NB4 (cell line): ENCODE measurements at regions not wholly inside any gene's neighbourhood (a gene's known extent, or its start where the extent isn't known, plus 50 kb on each side); places are given as distances from the start of the nearest gene placed in this dataset.

Source experiments
- MYC ChIP-seq: IDR thresholded peaks from 2 replicates; pipeline ENCODE4 v1.6.1; 2011; ENCODE audit warnings: low read depth, low read length
- POLR2A ChIP-seq: IDR thresholded peaks from 2 replicates; pipeline ENCODE4 v1.6.1; 2011; ENCODE audit warnings: mild to moderate bottlenecking; ENCODE audit not compliant: insufficient read length; ENCODE audit errors: extremely low read depth
- TF ChIP-seq, protein P1 (sequence below): IDR thresholded peaks from one replicate; pipeline ENCODE4 v1.5.1; 2012; ENCODE audit warnings: low read depth, low read length
- TF ChIP-seq, protein P2 (sequence below): IDR thresholded peaks from 2 replicates; pipeline ENCODE4 v1.6.1; 2011; ENCODE audit warnings: low read depth, low read length

DNA sequence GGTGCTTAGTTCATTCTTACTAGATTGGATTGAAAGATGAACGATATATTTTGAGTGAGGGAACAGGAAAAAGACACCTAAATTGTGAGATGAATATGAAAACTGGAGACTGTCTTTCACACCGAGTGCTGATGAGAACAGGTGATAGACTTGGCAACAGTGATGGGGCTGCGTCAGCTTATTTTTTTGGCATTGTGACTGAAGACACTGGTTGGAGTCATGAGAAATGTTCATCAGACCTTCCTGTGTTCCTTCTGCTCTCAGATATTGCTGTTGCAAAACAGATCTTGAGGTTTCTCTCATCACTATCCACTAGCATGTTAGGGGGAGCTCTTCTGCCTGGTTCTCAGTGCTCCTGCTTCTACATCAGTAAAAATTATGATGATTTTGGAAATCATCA is 124.2 kb upstream of the KCNIP4 start:
- TF ChIP-seq, protein P1, sequence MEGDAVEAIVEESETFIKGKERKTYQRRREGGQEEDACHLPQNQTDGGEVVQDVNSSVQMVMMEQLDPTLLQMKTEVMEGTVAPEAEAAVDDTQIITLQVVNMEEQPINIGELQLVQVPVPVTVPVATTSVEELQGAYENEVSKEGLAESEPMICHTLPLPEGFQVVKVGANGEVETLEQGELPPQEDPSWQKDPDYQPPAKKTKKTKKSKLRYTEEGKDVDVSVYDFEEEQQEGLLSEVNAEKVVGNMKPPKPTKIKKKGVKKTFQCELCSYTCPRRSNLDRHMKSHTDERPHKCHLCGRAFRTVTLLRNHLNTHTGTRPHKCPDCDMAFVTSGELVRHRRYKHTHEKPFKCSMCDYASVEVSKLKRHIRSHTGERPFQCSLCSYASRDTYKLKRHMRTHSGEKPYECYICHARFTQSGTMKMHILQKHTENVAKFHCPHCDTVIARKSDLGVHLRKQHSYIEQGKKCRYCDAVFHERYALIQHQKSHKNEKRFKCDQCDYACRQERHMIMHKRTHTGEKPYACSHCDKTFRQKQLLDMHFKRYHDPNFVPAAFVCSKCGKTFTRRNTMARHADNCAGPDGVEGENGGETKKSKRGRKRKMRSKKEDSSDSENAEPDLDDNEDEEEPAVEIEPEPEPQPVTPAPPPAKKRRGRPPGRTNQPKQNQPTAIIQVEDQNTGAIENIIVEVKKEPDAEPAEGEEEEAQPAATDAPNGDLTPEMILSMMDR = no peak
- TF ChIP-seq, protein P2, sequence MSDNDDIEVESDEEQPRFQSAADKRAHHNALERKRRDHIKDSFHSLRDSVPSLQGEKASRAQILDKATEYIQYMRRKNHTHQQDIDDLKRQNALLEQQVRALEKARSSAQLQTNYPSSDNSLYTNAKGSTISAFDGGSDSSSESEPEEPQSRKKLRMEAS = no peak
- TF ChIP-seq POLR2A (no peak), MYC (no peak)
